Esophagus mucosa (tissue), 1 donor: ENCODE measurements at regions not wholly inside any gene's neighbourhood (a gene's known extent, or its start where the extent isn't known, plus 50 kb on each side); places are given as distances from the start of the nearest gene placed in this dataset.

Experiments used
- ATAC-seq: fragments of 200-7000 bp; cut with Tn5 transposase; one replicate; pipeline ENCODE4 v1.9.1; 2020
- donor health status: DM: yes; HTN: yes; CAD: no.

GRCh38 chr2:145058457-145058856 lies 538.5 kb upstream of the ZEB2 start:
- no peak for ATAC-seq

DNA sequence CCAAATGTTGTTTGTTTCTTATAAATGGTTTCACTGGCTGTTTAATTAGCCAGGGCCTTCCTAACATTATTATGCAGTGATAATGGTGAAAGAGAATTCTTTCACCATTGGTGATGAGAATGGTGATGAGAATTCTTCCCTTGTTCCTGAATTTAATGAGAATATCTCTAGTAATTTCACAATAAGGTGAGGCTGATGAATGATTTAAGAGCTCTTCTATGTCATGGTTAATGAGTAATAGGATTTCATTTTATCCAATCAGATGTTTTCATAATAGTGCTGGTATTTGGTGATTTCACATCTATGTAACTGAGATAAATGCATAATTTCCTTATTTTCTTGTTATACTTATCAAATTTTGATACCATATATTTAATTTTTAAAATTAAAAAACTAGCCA lies 535.7 kb upstream of the ZEB2 start:
- ATAC-seq = no peak

GRCh38 chr2:145050134-145050533 lies 530.2 kb upstream of the ZEB2 start:
- no peak for ATAC-seq

DNA sequence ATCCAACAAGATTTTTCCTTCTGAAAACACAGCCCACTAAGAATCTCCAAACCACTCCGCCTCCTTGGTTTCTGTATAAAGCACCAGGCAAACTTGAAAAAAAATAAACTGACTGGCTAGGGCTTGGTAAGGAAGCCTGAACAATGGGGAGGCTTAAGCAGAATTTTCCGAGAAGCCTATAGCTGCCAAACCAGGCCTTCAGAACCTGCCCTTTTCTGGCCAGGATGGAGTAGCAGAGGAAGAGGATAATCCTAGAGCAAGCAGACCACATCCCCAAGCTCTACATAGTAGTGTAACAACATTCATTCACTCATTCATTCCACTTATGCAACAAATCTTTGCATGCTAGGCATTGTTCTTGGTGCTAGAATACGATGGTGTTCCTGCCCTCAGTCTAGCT lies 529.6 kb upstream of the ZEB2 start:
- peak; percentile 99 for ATAC-seq

DNA sequence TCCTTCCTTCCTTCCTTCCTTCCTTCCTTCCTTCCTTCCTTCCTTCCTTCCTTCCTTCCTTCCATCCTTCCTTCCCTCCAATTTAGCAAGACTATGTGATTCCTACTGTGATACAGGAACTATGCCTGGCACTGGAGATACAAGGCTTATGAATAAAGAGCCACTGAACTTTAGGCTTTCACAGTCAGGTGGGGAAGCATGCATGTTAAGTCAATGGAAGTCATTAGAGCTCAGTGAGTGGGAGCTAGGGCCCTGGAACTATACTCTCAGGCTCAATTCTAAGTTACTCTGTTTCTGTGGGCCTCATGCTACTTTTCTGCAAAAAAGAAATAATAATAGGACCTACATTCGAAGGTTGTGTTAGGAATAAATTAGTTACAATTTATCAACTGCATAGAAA lies 527.6 kb upstream of the ZEB2 start:
- ATAC-seq = no peak

GRCh38 chr2:145044491-145044890 lies 524.6 kb upstream of the ZEB2 start:
- ATAC-seq = no peak

DNA sequence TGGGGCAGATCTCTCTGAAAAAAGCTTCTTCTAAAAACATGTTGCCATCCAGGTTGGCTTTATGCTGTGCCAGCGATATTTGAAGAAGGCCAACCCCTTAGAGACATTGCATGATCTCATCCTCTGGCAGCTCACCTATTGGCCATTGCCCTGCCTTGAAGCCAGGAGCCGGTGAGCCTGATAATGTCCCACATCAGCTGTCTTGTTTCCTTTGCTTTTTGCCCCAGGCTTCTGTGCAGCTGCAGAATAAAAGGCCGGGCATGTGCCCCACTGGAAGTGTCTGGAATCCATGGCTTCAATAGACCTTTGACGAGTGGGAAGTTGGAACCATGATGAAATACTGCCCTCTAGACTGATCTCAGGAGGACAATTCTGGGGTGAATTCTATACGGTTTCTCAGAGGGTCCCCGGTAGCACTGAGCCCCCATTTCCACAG lies 523.5 kb upstream of the ZEB2 start:
- ATAC-seq = peak; percentile 67

DNA sequence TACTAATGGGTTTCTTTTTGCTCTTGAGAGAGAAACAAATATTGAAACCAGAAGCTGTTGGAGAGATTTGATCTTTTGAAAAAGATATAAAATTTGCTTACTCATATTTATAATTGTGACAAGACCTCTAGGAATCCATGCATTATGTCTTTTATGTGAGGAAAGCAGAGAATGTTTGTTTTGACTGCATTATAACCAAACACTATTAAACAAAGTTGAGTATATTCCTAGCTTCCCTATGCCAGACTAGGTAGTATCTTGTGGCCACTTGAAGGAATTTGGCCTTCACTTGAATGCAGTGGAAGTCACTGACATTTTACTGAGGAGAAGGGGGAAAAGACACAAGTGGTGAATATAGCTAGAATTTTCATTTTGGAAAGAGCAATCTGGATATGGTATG lies 521.8 kb upstream of the ZEB2 start:
- no peak for ATAC-seq

GRCh38 chr2:145040433-145040832 lies 520.5 kb upstream of the ZEB2 start:
- ATAC-seq = no peak

DNA sequence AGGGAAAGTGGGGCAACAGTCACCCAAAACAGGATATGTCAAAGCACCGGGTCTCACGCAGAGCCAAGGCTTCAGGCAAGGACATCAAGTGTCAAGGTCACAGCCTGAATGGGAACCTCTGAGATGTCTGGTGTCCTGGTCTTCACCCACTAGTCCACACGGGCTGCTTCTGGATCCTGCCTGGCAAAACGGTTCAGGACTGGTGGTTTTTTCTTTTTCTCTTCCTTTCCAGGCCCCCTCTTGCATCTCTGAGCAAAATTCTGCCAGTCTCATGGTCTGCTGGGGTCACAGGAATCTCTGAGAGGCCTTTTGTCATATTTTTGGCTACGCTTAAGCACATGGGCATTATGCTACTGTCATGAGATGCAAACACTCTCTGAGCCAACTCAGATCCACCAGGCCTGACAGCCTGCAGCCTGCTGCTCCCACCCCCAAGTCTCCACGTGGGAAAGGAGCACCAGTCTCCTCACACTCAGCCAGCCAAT lies 518.2 kb upstream of the ZEB2 start:
- ATAC-seq = no peak

DNA sequence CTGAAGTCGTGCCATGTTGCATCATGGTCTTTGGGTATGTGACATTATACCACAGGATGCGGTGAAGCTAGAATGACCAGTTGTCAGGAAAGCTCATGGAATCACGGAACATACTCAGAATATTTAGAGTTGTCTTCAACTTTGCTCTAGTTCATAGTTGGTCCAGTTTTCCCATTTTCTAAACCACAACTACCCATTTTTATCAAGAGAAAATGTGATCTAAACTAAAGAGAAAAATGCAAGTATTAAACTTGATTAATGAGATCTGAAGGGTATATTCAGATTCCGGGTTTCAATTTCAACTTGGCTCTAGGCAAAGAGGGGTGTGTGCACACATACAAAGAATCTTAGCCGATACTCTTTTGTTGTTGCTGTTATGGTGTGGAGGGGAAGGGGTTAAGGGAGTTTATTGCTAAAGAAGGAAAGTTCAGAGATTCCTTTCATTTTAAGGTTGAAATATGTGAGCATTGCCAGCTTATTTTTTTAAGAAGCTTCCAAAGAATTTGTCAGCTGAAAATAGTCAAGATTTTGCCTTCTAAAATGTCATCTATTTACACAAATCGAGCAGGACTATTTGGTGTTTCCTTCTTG lies 516.6 kb upstream of the ZEB2 start:
- no peak for ATAC-seq

DNA sequence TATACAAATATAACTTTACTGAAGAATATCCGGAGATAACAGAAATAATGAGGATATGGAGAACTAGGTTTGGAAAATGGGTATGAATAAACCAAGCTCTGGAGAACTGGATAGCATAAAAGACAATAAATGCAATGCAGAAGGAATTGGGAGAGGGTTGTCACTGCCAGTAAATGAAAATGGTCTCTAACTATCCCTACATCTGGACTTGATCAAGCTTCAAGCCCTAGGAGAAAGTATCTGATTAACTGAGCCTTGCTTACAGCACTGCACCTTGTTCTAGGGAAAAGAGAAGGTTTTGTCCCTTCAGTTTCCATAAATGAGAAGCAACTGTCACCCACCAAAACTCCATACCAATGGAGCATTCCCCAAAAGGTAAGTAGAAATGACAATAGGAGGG lies 514.6 kb upstream of the ZEB2 start:
- ATAC-seq = no peak

DNA sequence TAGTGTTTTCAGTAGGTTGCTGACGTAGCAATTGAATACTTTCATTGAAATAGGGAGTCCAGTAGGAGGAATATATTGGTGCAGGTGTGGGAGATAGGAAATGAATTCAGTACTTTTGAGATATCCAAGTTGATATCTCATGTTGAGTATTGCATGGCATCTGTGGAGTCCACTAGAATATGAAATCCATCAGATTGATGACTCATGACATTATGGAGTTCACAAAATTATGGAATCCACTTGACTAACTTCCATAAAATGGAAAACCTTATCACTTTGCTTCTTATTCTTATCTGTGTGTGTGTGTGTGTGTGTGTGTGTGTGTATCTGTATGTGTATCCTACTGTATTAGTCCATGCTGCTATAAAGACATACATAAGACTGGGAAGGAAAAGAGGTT lies 513.5 kb upstream of the ZEB2 start:
- no peak for ATAC-seq

DNA sequence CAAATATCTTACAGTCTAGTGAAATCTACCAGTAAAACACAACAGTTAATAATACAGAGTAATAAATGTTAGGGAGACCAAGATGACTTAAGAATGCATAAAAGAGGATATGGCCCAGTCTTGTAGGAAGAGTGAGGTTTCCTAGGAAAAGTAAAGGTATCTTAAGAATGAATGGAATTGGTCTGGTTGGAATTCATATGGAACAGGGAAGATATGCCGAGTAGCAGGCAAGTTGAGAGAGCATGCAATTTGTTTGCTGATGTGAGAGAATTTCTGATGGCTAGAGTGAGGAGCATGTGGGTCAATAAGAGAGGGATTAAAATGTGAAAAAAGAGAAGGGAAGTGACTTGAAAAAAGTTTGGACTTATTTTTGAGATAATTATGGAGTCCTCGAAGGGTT lies 512.9 kb upstream of the ZEB2 start:
- ATAC-seq = no peak

DNA sequence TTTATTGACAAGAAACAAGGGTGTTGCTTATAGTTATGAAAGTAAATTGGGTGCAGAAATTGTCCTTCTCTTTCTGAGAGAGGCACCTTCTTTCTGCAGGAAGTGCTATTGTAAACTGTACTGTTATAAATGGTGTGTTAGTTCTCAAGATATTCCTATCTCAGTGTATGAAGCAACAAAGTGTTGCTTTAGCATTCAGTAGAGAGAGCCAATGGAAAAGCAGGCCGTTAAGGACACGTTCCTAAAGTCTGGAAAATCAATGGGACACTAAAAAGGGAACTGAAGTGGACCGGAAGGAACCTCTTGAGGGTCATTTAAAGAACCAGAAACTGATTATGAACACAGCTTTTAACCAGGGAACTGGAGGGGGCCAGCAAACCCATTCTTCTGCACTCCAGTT lies 510.0 kb upstream of the ZEB2 start:
- no peak for ATAC-seq

DNA sequence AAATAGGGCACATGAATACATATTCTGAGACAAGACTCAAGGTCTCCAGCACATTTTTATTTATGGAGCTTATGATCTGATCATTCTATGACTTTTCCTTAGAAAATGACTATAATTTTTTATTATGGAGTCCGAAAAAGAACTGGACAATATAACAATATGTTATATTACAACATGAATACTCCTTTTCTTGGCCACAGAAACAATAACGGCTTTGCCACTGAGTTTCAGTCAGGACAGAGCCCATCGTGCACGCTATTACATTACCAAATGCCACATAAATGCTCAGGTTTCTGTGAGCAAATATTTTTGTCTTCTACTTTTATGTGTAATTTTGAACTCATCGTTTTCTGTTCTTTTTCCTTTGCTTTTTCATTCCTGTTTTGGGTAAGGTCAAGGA lies 509.2 kb upstream of the ZEB2 start:
- ATAC-seq = no peak

DNA sequence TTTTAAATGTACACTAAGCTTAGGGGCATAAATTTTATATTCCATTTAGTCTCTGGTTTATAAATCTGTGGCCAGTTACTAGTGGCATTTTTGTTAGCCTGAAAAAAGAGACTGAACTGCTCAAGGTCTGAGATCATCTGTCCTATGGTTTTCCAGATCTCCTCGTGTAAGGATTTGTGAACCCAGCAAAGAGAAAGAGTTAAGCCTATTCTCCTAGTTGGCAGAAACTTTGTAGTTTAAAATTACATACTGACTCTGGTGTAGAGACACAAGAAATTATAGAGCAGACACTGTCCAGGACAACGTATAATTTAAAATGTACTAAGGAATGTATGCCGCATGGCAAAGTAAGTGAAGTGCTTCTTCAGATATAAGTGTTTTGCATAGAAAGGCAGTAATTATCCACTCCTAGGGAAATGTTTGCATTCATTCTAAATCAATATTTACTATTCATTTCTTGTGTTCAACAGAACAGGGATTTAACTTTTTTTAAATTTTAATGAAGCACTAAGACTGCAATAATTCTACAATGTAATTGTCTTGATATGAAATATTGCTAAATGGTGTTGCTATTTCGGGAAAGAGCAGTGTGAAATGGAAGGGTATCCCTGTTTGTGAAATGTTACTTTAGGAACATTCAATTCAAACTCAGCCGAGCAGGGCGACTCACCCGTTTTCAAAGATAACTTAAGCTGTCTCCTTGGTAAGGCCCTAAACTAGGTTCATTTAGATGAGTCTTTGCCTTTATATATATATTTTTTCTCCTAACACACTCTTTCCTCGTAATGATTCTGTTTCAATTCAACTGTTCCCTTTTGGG lies 508.4 kb upstream of the ZEB2 start:
- ATAC-seq = no peak

- ATAC-seq = no peak
Observed at GRCh38 chr2:145026456-145027455, 506.8 kb upstream of the ZEB2 start.

DNA sequence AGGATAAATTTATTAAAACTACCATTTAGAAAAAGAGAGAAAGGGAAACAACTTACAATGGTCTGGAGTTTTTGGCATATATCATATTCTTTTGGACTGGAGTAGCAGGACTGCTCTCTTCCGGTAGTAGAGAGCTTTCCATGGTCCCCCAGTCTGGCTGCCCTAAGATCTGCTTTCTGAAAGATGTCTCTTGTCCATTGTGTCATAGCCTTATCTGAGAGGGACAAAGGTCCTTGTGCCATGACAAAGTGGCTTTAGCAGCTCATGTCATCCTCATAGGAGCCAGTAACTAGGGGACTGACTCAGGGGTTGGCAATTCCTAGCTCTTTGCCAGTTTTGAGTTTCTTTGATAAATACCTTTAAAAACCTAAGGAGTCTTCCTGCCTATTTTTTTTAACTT lies 505.5 kb upstream of the ZEB2 start:
- no peak for ATAC-seq

DNA sequence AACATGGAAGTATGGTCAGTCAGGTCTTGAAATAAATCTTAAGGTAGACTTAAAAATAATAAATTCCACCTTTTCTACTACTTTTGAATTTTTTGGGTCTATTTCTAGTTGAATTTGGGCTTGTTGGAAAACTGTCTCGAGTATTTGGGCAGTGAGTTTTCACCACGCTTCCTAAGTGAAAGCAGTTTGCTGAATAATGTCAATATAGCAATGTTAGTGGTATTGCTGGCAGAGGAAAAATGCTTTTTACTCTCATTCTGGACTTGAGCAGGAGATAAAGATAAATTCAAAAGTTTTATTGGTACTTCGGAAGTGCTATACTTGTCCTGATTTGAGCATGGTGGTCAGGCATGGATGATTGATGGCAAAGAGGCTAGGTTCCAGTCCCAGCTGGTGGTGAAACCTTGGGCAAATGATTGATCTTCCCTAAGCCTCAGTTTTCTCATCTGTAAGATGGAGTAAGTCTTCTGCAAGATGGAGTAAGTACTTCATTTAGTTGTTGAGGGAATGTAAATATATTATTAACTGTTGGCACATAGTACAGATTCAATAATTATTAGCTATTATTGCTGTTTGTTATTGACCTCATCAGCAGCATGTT lies 503.5 kb upstream of the ZEB2 start:
- no peak for ATAC-seq

GRCh38 chr2:145022666-145023333 lies 502.9 kb upstream of the ZEB2 start:
- no peak for ATAC-seq
